ENCODE measurements at regions not wholly inside any gene's neighbourhood (a gene's known extent, or its start where the extent isn't known, plus 50 kb on each side); places are given as distances from the start of the nearest gene placed in this dataset.

DNA sequence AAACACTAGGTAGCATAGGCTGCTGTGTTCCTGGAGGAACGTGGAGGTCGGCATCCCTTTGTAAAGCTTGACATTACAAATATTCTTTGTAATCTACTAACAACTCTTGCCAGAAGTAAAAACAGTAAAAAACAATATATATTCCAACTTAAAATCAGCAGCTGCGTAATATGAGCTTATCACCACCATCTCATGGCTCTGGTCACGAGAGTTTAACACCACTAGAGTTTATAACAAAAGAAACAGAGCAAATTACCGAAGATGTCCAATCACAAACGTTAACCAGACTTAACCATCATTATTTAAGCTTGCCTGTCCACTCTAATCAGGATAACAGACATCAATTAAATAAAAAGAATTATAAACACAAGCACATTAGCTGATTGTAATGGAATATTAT, 236.7 kb downstream of the PCDH7 start:
- H3K4me3 ChIP-seq (ENCODE audit: low read length), result no peak overlapping the region
- H3K27ac ChIP-seq (ENCODE audit: low read depth in 1 of 2, low read length in 2 of 2), result no peak overlapping the region
- Mint-ChIP-seq H3K27me3 (no peaks in the 10 kb centered on the region), H3K4me3 (no peak overlapping the region), H3K36me3 (ENCODE audit: low read depth) (no peaks in the 10 kb centered on the region), H3K9me3 (peaks cover 2% of the 10 kb centered on the region), H3K4me1 (ENCODE audit: low read depth) (no peaks in the 10 kb centered on the region), H3K27ac (no peak overlapping the region)
- H3K4me1 ChIP-seq (ENCODE audit: insufficient read depth, low read length), result no peaks in the 10 kb centered on the region
- H3K27me3 ChIP-seq (ENCODE audit: control insufficient read depth in 1 of 2, insufficient read depth in 2 of 2, low read length in 2 of 2), result no peaks in the 10 kb centered on the region
- ATAC-seq (ENCODE audit: poor library complexity) (no peak), DNase-seq (no peak)
- H3K36me3 ChIP-seq (ENCODE audit: insufficient read depth, low read length), result no peaks in the 10 kb centered on the region
- intact Hi-C loops (cut with DNase I, micrococcal nuclease), result no loop called here
- POLR2A ChIA-PET, result no interaction called here
- TF ChIP-seq, protein P1, sequence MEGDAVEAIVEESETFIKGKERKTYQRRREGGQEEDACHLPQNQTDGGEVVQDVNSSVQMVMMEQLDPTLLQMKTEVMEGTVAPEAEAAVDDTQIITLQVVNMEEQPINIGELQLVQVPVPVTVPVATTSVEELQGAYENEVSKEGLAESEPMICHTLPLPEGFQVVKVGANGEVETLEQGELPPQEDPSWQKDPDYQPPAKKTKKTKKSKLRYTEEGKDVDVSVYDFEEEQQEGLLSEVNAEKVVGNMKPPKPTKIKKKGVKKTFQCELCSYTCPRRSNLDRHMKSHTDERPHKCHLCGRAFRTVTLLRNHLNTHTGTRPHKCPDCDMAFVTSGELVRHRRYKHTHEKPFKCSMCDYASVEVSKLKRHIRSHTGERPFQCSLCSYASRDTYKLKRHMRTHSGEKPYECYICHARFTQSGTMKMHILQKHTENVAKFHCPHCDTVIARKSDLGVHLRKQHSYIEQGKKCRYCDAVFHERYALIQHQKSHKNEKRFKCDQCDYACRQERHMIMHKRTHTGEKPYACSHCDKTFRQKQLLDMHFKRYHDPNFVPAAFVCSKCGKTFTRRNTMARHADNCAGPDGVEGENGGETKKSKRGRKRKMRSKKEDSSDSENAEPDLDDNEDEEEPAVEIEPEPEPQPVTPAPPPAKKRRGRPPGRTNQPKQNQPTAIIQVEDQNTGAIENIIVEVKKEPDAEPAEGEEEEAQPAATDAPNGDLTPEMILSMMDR (IDR thresholded peaks at IDR 0.05), result no peak
- CTCF ChIA-PET, result no interaction called here
- H3K9me3 ChIP-seq (ENCODE audit: control insufficient read depth in 1 of 2, insufficient read depth in 1 of 2, low read length in 2 of 2), result peaks cover 0 to 12% of the 10 kb centered on the region in 2 experiments

DNA sequence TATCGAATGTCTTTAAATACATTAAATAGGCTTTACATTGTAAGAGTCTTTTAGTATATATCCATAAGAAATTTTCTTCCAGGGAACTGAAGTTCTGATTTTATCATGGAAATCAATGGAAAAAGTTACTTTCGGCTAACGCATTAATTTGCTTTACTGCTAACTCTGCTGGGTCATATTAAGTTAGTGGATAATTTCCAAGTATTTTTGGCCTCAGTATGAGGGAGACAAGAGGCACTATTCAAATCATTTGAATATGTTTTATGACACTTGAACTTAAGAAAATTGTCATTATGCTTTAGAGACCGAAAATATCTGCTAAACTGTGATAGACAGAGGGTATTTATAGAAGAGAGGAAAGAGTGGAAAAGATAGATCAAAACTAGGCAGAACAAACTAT, 237.5 kb downstream of the PCDH7 start:
- H3K9me3 Mint-ChIP-seq, result peaks cover 2% of the 10 kb centered on the region
- Histone ChIP-seq H3K27me3 (ENCODE audit: control insufficient read depth in 1 of 2, insufficient read depth in 2 of 2, low read length in 2 of 2) (no peaks in the 10 kb centered on the region), H3K4me1 (ENCODE audit: insufficient read depth, low read length) (no peaks in the 10 kb centered on the region), H3K9me3 (ENCODE audit: control insufficient read depth in 1 of 2, insufficient read depth in 1 of 2, low read length in 2 of 2) (peaks cover 0 to 12% of the 10 kb centered on the region in 2 experiments), H3K27ac (ENCODE audit: low read depth in 1 of 2, low read length in 2 of 2) (no peak overlapping the region), H3K4me3 (ENCODE audit: low read length) (no peak overlapping the region), H3K36me3 (ENCODE audit: insufficient read depth, low read length) (no peaks in the 10 kb centered on the region)
- H3K4me1 Mint-ChIP-seq (ENCODE audit: low read depth), result no peaks in the 10 kb centered on the region
- ChIA-PET CTCF (no interaction called here), POLR2A (no interaction called here)
- no peaks in the 10 kb centered on the region for H3K36me3 Mint-ChIP-seq (ENCODE audit: low read depth)
- intact Hi-C loops (cut with DNase I, micrococcal nuclease), result no loop called here
- TF ChIP-seq, protein P1 (IDR thresholded peaks at IDR 0.05), result no peak
- ATAC-seq (ENCODE audit: poor library complexity) (no peak), DNase-seq (no peak)
- no peak overlapping the region for H3K4me3 Mint-ChIP-seq
- H3K27ac Mint-ChIP-seq, result no peak overlapping the region
- no peaks in the 10 kb centered on the region for H3K27me3 Mint-ChIP-seq

DNA sequence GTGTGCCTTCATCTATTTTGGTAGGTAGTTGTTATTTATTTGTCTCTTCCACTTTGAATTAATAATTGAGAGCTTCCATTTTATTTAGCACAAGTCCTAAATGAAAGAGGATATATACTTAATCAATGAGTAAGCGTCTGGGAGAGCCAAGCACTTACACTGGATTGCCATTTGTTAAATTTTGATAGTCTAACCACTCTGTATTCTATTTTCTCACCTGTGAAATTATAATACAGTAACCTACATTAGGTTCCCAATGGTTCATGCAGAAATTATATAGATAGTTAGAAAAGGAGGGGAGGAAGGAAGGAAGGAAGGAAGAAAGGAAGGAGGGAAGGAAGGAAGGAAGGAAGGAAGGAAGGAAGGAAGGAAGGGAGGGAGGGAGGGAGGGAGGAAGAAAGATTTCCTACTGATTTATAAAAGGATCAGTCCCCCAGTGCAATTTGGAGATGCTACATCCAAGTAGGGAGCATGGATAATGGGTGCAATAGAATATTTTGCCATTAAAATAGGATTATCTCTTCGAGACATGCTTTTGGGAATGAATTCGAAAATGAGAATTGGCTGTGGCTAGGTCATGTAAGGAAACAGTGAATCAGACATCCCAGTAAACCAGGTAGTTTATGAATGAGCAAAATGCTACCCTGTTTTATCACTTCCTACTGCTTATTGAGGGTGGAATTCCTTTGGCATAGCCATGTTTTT, 239.8 kb downstream of the PCDH7 start:
- no peak overlapping the region for H3K27ac ChIP-seq (ENCODE audit: low read depth in 1 of 2, low read length in 2 of 2)
- Mint-ChIP-seq H3K27ac (no peak overlapping the region), H3K9me3 (peaks cover 2% of the 10 kb centered on the region), H3K4me3 (no peak overlapping the region), H3K4me1 (ENCODE audit: low read depth) (no peaks in the 10 kb centered on the region), H3K27me3 (no peaks in the 10 kb centered on the region), H3K36me3 (ENCODE audit: low read depth) (no peaks in the 10 kb centered on the region)
- CTCF ChIA-PET, result no interaction called here
- H3K4me1 ChIP-seq (ENCODE audit: insufficient read depth, low read length), result no peaks in the 10 kb centered on the region
- H3K36me3 ChIP-seq (ENCODE audit: insufficient read depth, low read length), result no peaks in the 10 kb centered on the region
- peaks cover 0 to 15% of the 10 kb centered on the region in 2 experiments for H3K9me3 ChIP-seq (ENCODE audit: control insufficient read depth in 1 of 2, insufficient read depth in 1 of 2, low read length in 2 of 2)
- POLR2A ChIA-PET, result no interaction called here
- DNase-seq (no peak), ATAC-seq (ENCODE audit: poor library complexity) (no peak)
- H3K4me3 ChIP-seq (ENCODE audit: low read length), result no peak overlapping the region
- TF ChIP-seq, protein P1 (IDR thresholded peaks at IDR 0.05), result no peak
- no peaks in the 10 kb centered on the region for H3K27me3 ChIP-seq (ENCODE audit: control insufficient read depth in 1 of 2, insufficient read depth in 2 of 2, low read length in 2 of 2)
- intact Hi-C loops (cut with DNase I, micrococcal nuclease), result no loop called here
